SK-N-SH treated with all-trans-retinoic acid at 6 μM for 48 hours (cell line): ENCODE measurements at regions not wholly inside any gene's neighbourhood (a gene's known extent, or its start where the extent isn't known, plus 50 kb on each side); places are given as distances from the start of the nearest gene placed in this dataset.

Experiments used
- ATAC-seq: fragments of 200-7000 bp; cut with Tn5 transposase; 3 replicates; pipeline ENCODE4 v1.9.1; 2020; ENCODE audit warnings: mild to moderate bottlenecking, moderate library complexity
- BACH2 ChIP-seq: fragments of 250-450 bp; sonication (Bioruptor Pico); IDR thresholded peaks from 2 replicates; pipeline ENCODE4 v1.9.0; 2021; ENCODE audit warnings: mild to moderate bottlenecking, borderline replicate concordance
- CSRNP3 ChIP-seq: fragments of 250-450 bp; sonication (Bioruptor Pico); IDR thresholded peaks from 2 replicates; pipeline ENCODE4 v1.5.1; 2021; ENCODE audit warnings: mild to moderate bottlenecking, moderate library complexity
- ESRRG ChIP-seq: fragments of 250-450 bp; sonication (Bioruptor Pico); IDR thresholded peaks from 2 replicates; pipeline ENCODE4 v1.6.1; 2021; ENCODE audit warnings: mild to moderate bottlenecking
- GLIS3 ChIP-seq: fragments of 250-450 bp; sonication (Bioruptor Pico); IDR thresholded peaks from 2 replicates; pipeline ENCODE4 v1.5.0; 2020; ENCODE audit warnings: mild to moderate bottlenecking, moderate library complexity
- ISL1 ChIP-seq: fragments of 250-450 bp; sonication (Bioruptor Pico); IDR thresholded peaks from 2 replicates; pipeline ENCODE4 v2.1.2; 2022; ENCODE audit warnings: mild to moderate bottlenecking, moderate library complexity
- POU6F1 ChIP-seq: fragments of 250-450 bp; sonication (Bioruptor Pico); IDR thresholded peaks from 2 replicates; pipeline ENCODE4 v1.8.0; 2021; ENCODE audit warnings: low read depth, mild to moderate bottlenecking, moderate library complexity, borderline replicate concordance
- PPARA ChIP-seq: fragments of 250-450 bp; sonication (Bioruptor Pico); IDR thresholded peaks from 2 replicates; pipeline ENCODE4 v1.5.0; 2020; ENCODE audit warnings: mild to moderate bottlenecking, borderline replicate concordance
- RARB ChIP-seq: fragments of 250-450 bp; sonication (Bioruptor Pico); IDR thresholded peaks from 2 replicates; pipeline ENCODE4 v1.8.0; 2021; ENCODE audit warnings: mild to moderate bottlenecking, moderate library complexity
- SNAI2 ChIP-seq: fragments of 250-450 bp; sonication (Bioruptor Pico); IDR thresholded peaks from 2 replicates; pipeline ENCODE4 v1.5.0; 2020; ENCODE audit warnings: mild to moderate bottlenecking, moderate library complexity
- TCF4 ChIP-seq: fragments of 250-450 bp; sonication (Bioruptor Pico); IDR thresholded peaks from 2 replicates; pipeline ENCODE4 v1.8.0; 2021; ENCODE audit warnings: mild to moderate bottlenecking, moderate library complexity, borderline replicate concordance
- TOX ChIP-seq: fragments of 250-450 bp; sonication (Bioruptor Pico); IDR thresholded peaks from 2 replicates; pipeline ENCODE4 v1.8.0; 2021; ENCODE audit warnings: mild to moderate bottlenecking, moderate library complexity, borderline replicate concordance
- ZC3H10 ChIP-seq: fragments of 250-450 bp; sonication (Bioruptor Pico); IDR thresholded peaks from 2 replicates; pipeline ENCODE4 v1.5.1; 2021; ENCODE audit warnings: mild to moderate bottlenecking, moderate library complexity
- ZFP3 ChIP-seq: fragments of 250-450 bp; sonication (Bioruptor Pico); IDR thresholded peaks from 2 replicates; pipeline ENCODE4 v1.5.0; 2020; ENCODE audit warnings: mild to moderate bottlenecking, moderate library complexity
- ZNF565 ChIP-seq: fragments of 450-650 bp; formaldehyde crosslinking; conservative IDR thresholded peaks from 2 replicates; pipeline ENCODE4 v1.5.0; 2020; ENCODE audit warnings: low read depth, mild to moderate bottlenecking, moderate library complexity
- ZNF8 ChIP-seq: fragments of 450-650 bp; formaldehyde crosslinking; IDR thresholded peaks from 2 replicates; pipeline ENCODE4 v1.5.0; 2020; ENCODE audit warnings: mild to moderate bottlenecking, moderate library complexity
- TF ChIP-seq, protein P1 (sequence below): fragments of 250-450 bp; sonication (Bioruptor Pico); IDR thresholded peaks from 2 replicates; pipeline ENCODE4 v1.5.0; 2020; ENCODE audit warnings: mild to moderate bottlenecking, moderate library complexity
- TF ChIP-seq, protein P2 (sequence below): fragments of 250-450 bp; sonication (Bioruptor Pico); IDR thresholded peaks from 2 replicates; pipeline ENCODE4 v1.5.1; 2020; ENCODE audit warnings: low read depth, mild to moderate bottlenecking, moderate library complexity

- no peak for TF ChIP-seq ZNF565 (CRISPR knock-in tag)
- no peak for TF ChIP-seq ISL1 (CRISPR knock-in tag)
- no peak for TF ChIP-seq ZC3H10 (CRISPR knock-in tag)
These were observed 394.2 kb downstream of the IRS1 start (continued) for GRCh38 chr2:226405465-226405864.

DNA sequence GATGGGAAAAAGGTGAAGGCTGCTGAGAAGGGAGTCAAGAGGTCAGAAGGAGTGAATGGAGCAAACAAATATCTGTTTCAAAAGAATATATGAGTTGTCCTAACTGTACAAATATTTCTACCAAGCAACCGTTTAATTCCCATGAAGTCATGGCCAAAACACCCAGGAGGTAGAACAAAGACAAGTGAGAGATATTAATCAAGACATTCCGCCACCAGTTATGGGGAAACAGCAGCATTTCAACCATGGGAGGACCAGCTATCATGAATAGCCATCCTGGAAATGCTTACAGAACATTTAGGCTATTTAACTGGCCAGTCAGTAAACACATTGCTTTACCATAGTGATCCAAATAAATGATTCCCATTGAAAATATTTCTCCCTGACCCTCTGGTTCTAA lies 396.3 kb downstream of the IRS1 start:
- TF ChIP-seq PPARA (CRISPR knock-in tag) (no peak), TOX (no peak), BACH2 (CRISPR knock-in tag) (no peak), ISL1 (CRISPR knock-in tag) (no peak), POU6F1 (CRISPR knock-in tag) (no peak), TCF4 (CRISPR knock-in tag) (no peak), ZNF8 (CRISPR knock-in tag) (no peak)
- TF ChIP-seq, protein P1, sequence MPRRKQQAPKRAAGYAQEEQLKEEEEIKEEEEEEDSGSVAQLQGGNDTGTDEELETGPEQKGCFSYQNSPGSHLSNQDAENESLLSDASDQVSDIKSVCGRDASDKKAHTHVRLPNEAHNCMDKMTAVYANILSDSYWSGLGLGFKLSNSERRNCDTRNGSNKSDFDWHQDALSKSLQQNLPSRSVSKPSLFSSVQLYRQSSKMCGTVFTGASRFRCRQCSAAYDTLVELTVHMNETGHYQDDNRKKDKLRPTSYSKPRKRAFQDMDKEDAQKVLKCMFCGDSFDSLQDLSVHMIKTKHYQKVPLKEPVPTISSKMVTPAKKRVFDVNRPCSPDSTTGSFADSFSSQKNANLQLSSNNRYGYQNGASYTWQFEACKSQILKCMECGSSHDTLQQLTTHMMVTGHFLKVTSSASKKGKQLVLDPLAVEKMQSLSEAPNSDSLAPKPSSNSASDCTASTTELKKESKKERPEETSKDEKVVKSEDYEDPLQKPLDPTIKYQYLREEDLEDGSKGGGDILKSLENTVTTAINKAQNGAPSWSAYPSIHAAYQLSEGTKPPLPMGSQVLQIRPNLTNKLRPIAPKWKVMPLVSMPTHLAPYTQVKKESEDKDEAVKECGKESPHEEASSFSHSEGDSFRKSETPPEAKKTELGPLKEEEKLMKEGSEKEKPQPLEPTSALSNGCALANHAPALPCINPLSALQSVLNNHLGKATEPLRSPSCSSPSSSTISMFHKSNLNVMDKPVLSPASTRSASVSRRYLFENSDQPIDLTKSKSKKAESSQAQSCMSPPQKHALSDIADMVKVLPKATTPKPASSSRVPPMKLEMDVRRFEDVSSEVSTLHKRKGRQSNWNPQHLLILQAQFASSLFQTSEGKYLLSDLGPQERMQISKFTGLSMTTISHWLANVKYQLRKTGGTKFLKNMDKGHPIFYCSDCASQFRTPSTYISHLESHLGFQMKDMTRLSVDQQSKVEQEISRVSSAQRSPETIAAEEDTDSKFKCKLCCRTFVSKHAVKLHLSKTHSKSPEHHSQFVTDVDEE (CRISPR knock-in tag) = no peak
- no peak for ATAC-seq

DNA sequence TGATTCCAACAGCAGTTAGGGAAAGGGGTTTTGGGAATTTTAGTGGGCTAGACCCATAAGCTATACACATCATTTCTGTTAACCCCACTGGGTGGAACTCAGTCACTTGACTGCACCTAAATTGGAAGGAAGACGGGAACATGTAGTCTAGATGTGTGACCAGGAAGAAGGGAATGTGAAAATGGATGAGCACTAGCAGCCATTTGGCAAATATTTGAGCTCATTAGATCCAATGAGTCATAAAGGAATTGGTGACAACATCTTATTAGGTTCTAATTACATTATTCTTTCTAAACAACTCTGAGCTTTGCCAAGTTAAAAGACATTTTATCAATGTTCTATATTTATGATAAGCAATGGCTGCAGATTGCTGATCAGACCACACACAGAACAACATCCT lies 400.6 kb downstream of the IRS1 start:
- ATAC-seq = no peak
- TF ChIP-seq TOX = no peak
- TF ChIP-seq, protein P2, sequence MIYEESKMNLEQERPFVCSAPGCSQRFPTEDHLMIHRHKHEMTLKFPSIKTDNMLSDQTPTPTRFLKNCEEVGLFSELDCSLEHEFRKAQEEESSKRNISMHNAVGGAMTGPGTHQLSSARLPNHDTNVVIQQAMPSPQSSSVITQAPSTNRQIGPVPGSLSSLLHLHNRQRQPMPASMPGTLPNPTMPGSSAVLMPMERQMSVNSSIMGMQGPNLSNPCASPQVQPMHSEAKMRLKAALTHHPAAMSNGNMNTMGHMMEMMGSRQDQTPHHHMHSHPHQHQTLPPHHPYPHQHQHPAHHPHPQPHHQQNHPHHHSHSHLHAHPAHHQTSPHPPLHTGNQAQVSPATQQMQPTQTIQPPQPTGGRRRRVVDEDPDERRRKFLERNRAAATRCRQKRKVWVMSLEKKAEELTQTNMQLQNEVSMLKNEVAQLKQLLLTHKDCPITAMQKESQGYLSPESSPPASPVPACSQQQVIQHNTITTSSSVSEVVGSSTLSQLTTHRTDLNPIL (CRISPR knock-in tag) = no peak
- TF ChIP-seq, protein P1 (CRISPR knock-in tag) = no peak

GRCh38 chr2:226398580-226398979 lies 401.0 kb downstream of the IRS1 start:
- no peak for ATAC-seq
- TF ChIP-seq PPARA (CRISPR knock-in tag) = no peak
- TF ChIP-seq ESRRG (CRISPR knock-in tag) = no peak
- no peak for TF ChIP-seq ZFP3 (CRISPR knock-in tag)
- TF ChIP-seq, protein P1 (CRISPR knock-in tag) = no peak

DNA sequence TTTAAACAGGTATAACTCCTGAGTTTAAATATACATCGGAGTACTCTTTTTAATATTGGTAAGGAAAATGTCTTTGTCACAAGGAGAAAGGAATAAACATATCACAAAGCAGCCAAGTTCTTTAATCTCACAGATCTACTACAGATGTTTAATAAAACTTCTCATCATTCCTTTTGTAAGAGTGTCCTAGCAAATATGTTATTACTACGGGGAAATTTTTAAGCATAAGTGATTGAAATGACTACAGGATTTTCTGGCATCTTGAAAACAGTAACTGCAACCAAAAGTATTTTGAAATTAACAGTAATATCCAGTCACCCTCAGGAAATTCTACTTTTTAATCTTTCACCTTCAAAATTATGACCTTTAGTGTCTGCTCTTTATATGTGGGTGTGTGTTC lies 403.1 kb downstream of the IRS1 start:
- no peak for ATAC-seq
- TF ChIP-seq SNAI2 (CRISPR knock-in tag) (no peak), RARB (CRISPR knock-in tag) (no peak), CSRNP3 (no peak), ESRRG (CRISPR knock-in tag) (no peak), ZC3H10 (CRISPR knock-in tag) (no peak), ZNF8 (CRISPR knock-in tag) (no peak), BACH2 (CRISPR knock-in tag) (no peak), ZFP3 (CRISPR knock-in tag) (no peak), ISL1 (CRISPR knock-in tag) (no peak), TCF4 (CRISPR knock-in tag) (no peak), GLIS3 (CRISPR knock-in tag) (no peak)
- TF ChIP-seq, protein P2 (CRISPR knock-in tag) = no peak
